ENCODE measurements at regions not wholly inside any gene's neighbourhood (a gene's known extent, or its start where the extent isn't known, plus 50 kb on each side); places are given as distances from the start of the nearest gene placed in this dataset.

- H3K36me3 ChIP-seq: no peaks in the 10 kb centered on the region
- H3K27ac ChIP-seq: no peak overlapping the region
- TF ChIP-seq POLR2AphosphoS5 (IDR thresholded peaks at IDR 0.05) (no peak), EP300 (IDR thresholded peaks at IDR 0.05; ENCODE audit: low read depth) (no peak), POLR2A (IDR thresholded peaks at IDR 0.05) (no peak), CTCF (IDR thresholded peaks at IDR 0.05) (no peak)
- H3K9me3 ChIP-seq: no peaks in the 10 kb centered on the region
- WGBS, 2 donors (ENCODE audit: low coverage in 1 of 2): 25 to 65% methylated on average over 1 to 4 of the region's 4 CpGs
- no peaks in the 10 kb centered on the region for H3K27me3 ChIP-seq
- H3K4me1 ChIP-seq: peaks cover 3 to 33% (median 17%) of the 10 kb centered on the region in 4 donors
- intact Hi-C loops (cut with DNase I; ENCODE audit: low total_unique reads) (no loop called here), in situ Hi-C loops (cut with MboI; ENCODE audit: low pct_ligation_motif_present in 1 of 4, low pct_unique_long_range_greater_than_20kb in 1 of 4, low sequenced_read_pairs in 3 of 4) (no loop called here)
- no peak overlapping the region for H3K4me3 ChIP-seq
- peak; percentile 18 for DNase-seq
Observed at GRCh38 chr2:173829727-173830126, 135.4 kb downstream of the SP3 start.

GRCh38 chr2:173830170-173830569, 135.0 kb downstream of the SP3 start:
- intact Hi-C loops (cut with DNase I; ENCODE audit: low total_unique reads): no loop called here
- 63 to 65% methylated on average over 4 of the region's 4 CpGs for WGBS, 2 donors (ENCODE audit: low coverage in 1 of 2)
- H3K27me3 ChIP-seq: no peaks in the 10 kb centered on the region
- no peaks in the 10 kb centered on the region for H3K9me3 ChIP-seq
- TF ChIP-seq POLR2A (IDR thresholded peaks at IDR 0.05) (no peak), POLR2AphosphoS5 (IDR thresholded peaks at IDR 0.05) (no peak), EP300 (IDR thresholded peaks at IDR 0.05; ENCODE audit: low read depth) (no peak)
- H3K27ac ChIP-seq: peak overlapping the region in 1 of 4 donors; percentile 13
- no peak overlapping the region for H3K4me3 ChIP-seq
- no peaks in the 10 kb centered on the region for H3K36me3 ChIP-seq
- in situ Hi-C loops (cut with MboI; ENCODE audit: low pct_ligation_motif_present in 1 of 4, low pct_unique_long_range_greater_than_20kb in 1 of 4, low sequenced_read_pairs in 3 of 4): no loop called here
- peaks cover 3 to 33% (median 17%) of the 10 kb centered on the region in 4 donors for H3K4me1 ChIP-seq
- DNase-seq: no peak

GRCh38 chr2:173831312-173832229, 133.6 kb downstream of the SP3 start:
- 76 to 81% methylated on average over 5 to 11 of the region's 11 CpGs for WGBS, 2 donors (ENCODE audit: low coverage in 1 of 2)
- in situ Hi-C loops (cut with MboI; ENCODE audit: low pct_ligation_motif_present in 1 of 4, low pct_unique_long_range_greater_than_20kb in 1 of 4, low sequenced_read_pairs in 3 of 4) (no loop called here), intact Hi-C loops (cut with DNase I; ENCODE audit: low total_unique reads) (no loop called here)
- Histone ChIP-seq H3K36me3 (no peaks in the 10 kb centered on the region), H3K4me1 (peaks cover 3 to 33% (median 17%) of the 10 kb centered on the region in 4 donors), H3K4me3 (no peak overlapping the region), H3K9me3 (no peaks in the 10 kb centered on the region), H3K27me3 (no peaks in the 10 kb centered on the region), H3K27ac (peak overlapping the region in 1 of 4 donors; percentile 45)
- TF ChIP-seq POLR2A (IDR thresholded peaks at IDR 0.05) (no peak), POLR2AphosphoS5 (IDR thresholded peaks at IDR 0.05) (peak; percentile 11 to 44 (median 15))
- DNase-seq: peak; percentile 17

GRCh38 chr2:173834141-173834540, 131.0 kb downstream of the SP3 start:
- Histone ChIP-seq H3K9me3 (no peaks in the 10 kb centered on the region), H3K4me1 (peaks cover 3 to 20% (median 10%) of the 10 kb centered on the region in 4 donors), H3K4me3 (no peak overlapping the region), H3K36me3 (no peaks in the 10 kb centered on the region), H3K27me3 (no peaks in the 10 kb centered on the region), H3K27ac (no peak overlapping the region)
- no peak for DNase-seq
- WGBS, 2 donors (ENCODE audit: low coverage in 1 of 2): 88 to 94% methylated on average over 2 of the region's 2 CpGs
- intact Hi-C loops (cut with DNase I; ENCODE audit: low total_unique reads) (no loop called here), in situ Hi-C loops (cut with MboI; ENCODE audit: low pct_ligation_motif_present in 1 of 4, low pct_unique_long_range_greater_than_20kb in 1 of 4, low sequenced_read_pairs in 3 of 4) (no loop called here)
- no peak for TF ChIP-seq POLR2AphosphoS5 (IDR thresholded peaks at IDR 0.05)
- TF ChIP-seq EP300 (IDR thresholded peaks at IDR 0.05; ENCODE audit: low read depth): no peak
- no peak for TF ChIP-seq POLR2A (IDR thresholded peaks at IDR 0.05)
- no peak for TF ChIP-seq CTCF (IDR thresholded peaks at IDR 0.05)

GRCh38 chr2:173835726-173836125, 129.4 kb downstream of the SP3 start:
- Histone ChIP-seq H3K27me3 (no peaks in the 10 kb centered on the region), H3K4me1 (peaks cover 0 to 4% (median 0%) of the 10 kb centered on the region in 4 donors), H3K27ac (no peak overlapping the region), H3K9me3 (no peaks in the 10 kb centered on the region), H3K4me3 (no peak overlapping the region), H3K36me3 (no peaks in the 10 kb centered on the region)
- no peak for DNase-seq
- TF ChIP-seq POLR2AphosphoS5 (IDR thresholded peaks at IDR 0.05): no peak
- no peak for TF ChIP-seq CTCF (IDR thresholded peaks at IDR 0.05)
- no peak for TF ChIP-seq POLR2A (IDR thresholded peaks at IDR 0.05)
- TF ChIP-seq EP300 (IDR thresholded peaks at IDR 0.05; ENCODE audit: low read depth): no peak
- in situ Hi-C loops (cut with MboI; ENCODE audit: low pct_ligation_motif_present in 1 of 4, low pct_unique_long_range_greater_than_20kb in 1 of 4, low sequenced_read_pairs in 3 of 4): no loop called here
- intact Hi-C loops (cut with DNase I; ENCODE audit: low total_unique reads): no loop called here
- WGBS, 2 donors (ENCODE audit: low coverage in 1 of 2): 81 to 86% methylated on average over 1 to 2 of the region's 2 CpGs

Data from transverse colon (tissue), 4 donors.